Esophagus squamous epithelium (tissue), 5 donors: ENCODE measurements at regions not wholly inside any gene's neighbourhood (a gene's known extent, or its start where the extent isn't known, plus 50 kb on each side); places are given as distances from the start of the nearest gene placed in this dataset.

Source experiments
- DNase-seq: peaks from one replicate; lab custom pipeline; 2025; lab: John Stamatoyannopoulos, UW
- H3K27ac ChIP-seq, 4 donors: fragments of 200-600 bp; sonication (generic); one replicate each; pipeline ENCODE4 v1.5.1; 2016 to 2019; ENCODE audit warnings: mild to moderate bottlenecking in 1 of 4
- H3K27me3 ChIP-seq, 4 donors: fragments of 200-600 bp; sonication (generic); 1 replicate in 3 of 4; 2 replicates in 1 of 4; pipeline versions ENCODE4 v1.5.1 to v1.6.0; 2017 to 2021; ENCODE audit warnings: antibody characterized with exemption in 1 of 4
- H3K36me3 ChIP-seq, 3 donors: fragments of 200-600 bp; sonication (generic); one replicate each; pipeline ENCODE4 v1.5.1; 2016 to 2019
- H3K4me1 ChIP-seq, 3 donors: fragments of 200-600 bp; sonication (generic); one replicate each; pipeline ENCODE4 v1.5.1; 2017 to 2019
- H3K4me3 ChIP-seq, 4 donors: fragments of 200-600 bp; sonication (generic); 1 replicate in 3 of 4; 2 replicates in 1 of 4; pipeline ENCODE4 v1.5.1; 2016 to 2019; ENCODE audit warnings: mild to moderate bottlenecking in 2 of 4, moderate library complexity in 1 of 4
- H3K9me3 ChIP-seq, 3 donors: fragments of 200-600 bp; sonication (generic); one replicate each; pipeline ENCODE4 v1.5.1; 2016 to 2019
- CTCF ChIP-seq, 6 experiments: fragments of 450-650 bp in 4 of 6; fragments of 200-600 bp in 2 of 6; sonication (generic) in 2 of 6; IDR thresholded peaks; one replicate each; pipeline ENCODE4 v1.5.1; 2016 to 2019; ENCODE audit warnings: antibody characterized with exemption in 6 of 6, mild to moderate bottlenecking in 4 of 6, moderate library complexity in 4 of 6
- POLR2A ChIP-seq, 4 donors: fragments of 450-650 bp; IDR thresholded peaks; one replicate each; pipeline ENCODE4 v1.6.1; 2017; ENCODE audit warnings: antibody characterized with exemption in 4 of 4, mild to moderate bottlenecking in 4 of 4, moderate library complexity in 3 of 4
- WGBS, 2 donors: methylation state at CpG; one replicate each; pipeline ENCODE4 v1.1.5; 2018; 5-methylcytosine and 5-hydroxymethylcytosine counted together
- intact Hi-C: fragments of 100-400 bp; cut with DNase I; formaldehyde crosslinking; loops from one replicate; pipeline ENCODE4 v1.15.0; 2022
- donor health status: DM: yes; HTN: yes; CAD: no.

GRCh38 chr4:14096396-14096965 lies 469.0 kb upstream of the BOD1L1 start:
- Histone ChIP-seq H3K27ac (no peak overlapping the region), H3K9me3 (no peaks in the 10 kb centered on the region), H3K4me3 (no peak overlapping the region), H3K27me3 (no peaks in the 10 kb centered on the region), H3K4me1 (no peaks in the 10 kb centered on the region), H3K36me3 (no peaks in the 10 kb centered on the region)
- DNase-seq = no peak
- 60 to 68% methylated on average over 4 of the region's 4 CpGs for WGBS, 2 donors
- intact Hi-C loops = no loop called here
- TF ChIP-seq CTCF (IDR thresholded peaks at IDR 0.05) (no peak), POLR2A (IDR thresholded peaks at IDR 0.05) (no peak)

GRCh38 chr4:14100349-14100748 lies 472.8 kb upstream of the BOD1L1 start:
- no peak for TF ChIP-seq CTCF (IDR thresholded peaks at IDR 0.05)
- TF ChIP-seq POLR2A (IDR thresholded peaks at IDR 0.05) = no peak
- Histone ChIP-seq H3K9me3 (no peaks in the 10 kb centered on the region), H3K36me3 (no peaks in the 10 kb centered on the region), H3K27ac (no peak overlapping the region), H3K4me1 (no peaks in the 10 kb centered on the region), H3K27me3 (no peaks in the 10 kb centered on the region), H3K4me3 (no peak overlapping the region)
- intact Hi-C loops = no loop called here
- DNase-seq = no peak
- WGBS, 2 donors = 41 to 70% methylated on average over 4 of the region's 4 CpGs

- no peaks in the 10 kb centered on the region for H3K9me3 ChIP-seq
- H3K27me3 ChIP-seq = no peaks in the 10 kb centered on the region
- DNase-seq = no peak
- WGBS, 2 donors = 61 to 69% methylated on average over 2 of the region's 2 CpGs
- H3K4me1 ChIP-seq = no peaks in the 10 kb centered on the region
- intact Hi-C loops = no loop called here
- no peaks in the 10 kb centered on the region for H3K36me3 ChIP-seq
- TF ChIP-seq POLR2A (IDR thresholded peaks at IDR 0.05) = no peak
- TF ChIP-seq CTCF (IDR thresholded peaks at IDR 0.05) = no peak
- H3K27ac ChIP-seq = no peak overlapping the region
- no peak overlapping the region for H3K4me3 ChIP-seq
These were observed 482.9 kb upstream of the BOD1L1 start for GRCh38 chr4:14110407-14110806.

- no peak overlapping the region for H3K27ac ChIP-seq
- intact Hi-C loops = no loop called here
- DNase-seq = no peak
- TF ChIP-seq CTCF (IDR thresholded peaks at IDR 0.05) (no peak), POLR2A (IDR thresholded peaks at IDR 0.05) (no peak)
- no peak overlapping the region for H3K4me3 ChIP-seq
- no peaks in the 10 kb centered on the region for H3K36me3 ChIP-seq
- no peaks in the 10 kb centered on the region for H3K27me3 ChIP-seq
- WGBS, 2 donors = 46% methylated on average over 6 of the region's 6 CpGs
- no peaks in the 10 kb centered on the region for H3K9me3 ChIP-seq
- no peaks in the 10 kb centered on the region for H3K4me1 ChIP-seq
These were observed 484.2 kb upstream of the BOD1L1 start for GRCh38 chr4:14111730-14112181.

- Histone ChIP-seq H3K4me1 (no peaks in the 10 kb centered on the region), H3K27me3 (no peaks in the 10 kb centered on the region), H3K9me3 (no peaks in the 10 kb centered on the region), H3K4me3 (no peak overlapping the region), H3K27ac (no peak overlapping the region), H3K36me3 (no peaks in the 10 kb centered on the region)
- no peak for DNase-seq
- TF ChIP-seq POLR2A (IDR thresholded peaks at IDR 0.05) (no peak), CTCF (IDR thresholded peaks at IDR 0.05) (no peak)
- WGBS, 2 donors = 83 to 85% methylated on average over 1 of the region's 1 CpG
- intact Hi-C loops = no loop called here
These were observed 487.6 kb upstream of the BOD1L1 start for GRCh38 chr4:14115106-14115505.
